Testis (tissue), 2 donors: ENCODE measurements at regions not wholly inside any gene's neighbourhood (a gene's known extent, or its start where the extent isn't known, plus 50 kb on each side); places are given as distances from the start of the nearest gene placed in this dataset.

Source experiments
- POLR2A ChIP-seq: fragments of 450-650 bp; IDR thresholded peaks from one replicate; pipeline ENCODE4 v1.6.1; 2017; ENCODE audit warnings: antibody characterized with exemption, mild to moderate bottlenecking, moderate library complexity
- TF ChIP-seq, protein P1 (sequence below), 3 experiments: fragments of 450-650 bp in 2 of 3; fragments of 200-600 bp in 1 of 3; sonication (generic) in 1 of 3; IDR thresholded peaks; one replicate each; pipeline ENCODE4 v1.5.1; 2016 to 2019; ENCODE audit warnings: antibody characterized with exemption in 3 of 3, mild to moderate bottlenecking in 2 of 3, moderate library complexity in 1 of 3

DNA sequence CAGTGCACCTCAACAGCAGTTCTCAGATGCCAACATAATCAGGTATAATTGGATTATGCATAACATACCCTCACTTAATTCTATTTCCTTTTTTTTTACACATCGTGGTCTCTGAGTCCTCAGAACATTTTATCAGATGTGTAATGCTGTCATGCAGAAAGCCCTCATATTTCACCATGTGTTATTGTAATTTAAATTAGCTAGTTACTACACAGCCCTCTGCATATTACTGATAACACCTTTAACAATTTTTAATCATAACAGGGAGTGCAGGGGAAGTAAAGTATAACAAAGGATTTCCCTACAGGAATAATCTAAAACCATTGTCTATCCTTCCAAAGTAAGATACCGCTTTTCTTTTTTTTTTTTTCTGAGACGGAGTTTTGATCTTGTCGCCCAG, 91.9 kb upstream of the CCDC28A start:
- TF ChIP-seq POLR2A: no peak
- TF ChIP-seq, protein P1, sequence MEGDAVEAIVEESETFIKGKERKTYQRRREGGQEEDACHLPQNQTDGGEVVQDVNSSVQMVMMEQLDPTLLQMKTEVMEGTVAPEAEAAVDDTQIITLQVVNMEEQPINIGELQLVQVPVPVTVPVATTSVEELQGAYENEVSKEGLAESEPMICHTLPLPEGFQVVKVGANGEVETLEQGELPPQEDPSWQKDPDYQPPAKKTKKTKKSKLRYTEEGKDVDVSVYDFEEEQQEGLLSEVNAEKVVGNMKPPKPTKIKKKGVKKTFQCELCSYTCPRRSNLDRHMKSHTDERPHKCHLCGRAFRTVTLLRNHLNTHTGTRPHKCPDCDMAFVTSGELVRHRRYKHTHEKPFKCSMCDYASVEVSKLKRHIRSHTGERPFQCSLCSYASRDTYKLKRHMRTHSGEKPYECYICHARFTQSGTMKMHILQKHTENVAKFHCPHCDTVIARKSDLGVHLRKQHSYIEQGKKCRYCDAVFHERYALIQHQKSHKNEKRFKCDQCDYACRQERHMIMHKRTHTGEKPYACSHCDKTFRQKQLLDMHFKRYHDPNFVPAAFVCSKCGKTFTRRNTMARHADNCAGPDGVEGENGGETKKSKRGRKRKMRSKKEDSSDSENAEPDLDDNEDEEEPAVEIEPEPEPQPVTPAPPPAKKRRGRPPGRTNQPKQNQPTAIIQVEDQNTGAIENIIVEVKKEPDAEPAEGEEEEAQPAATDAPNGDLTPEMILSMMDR (IDR thresholded peaks at IDR 0.05): no peak
